ENCODE measurements at regions not wholly inside any gene's neighbourhood (a gene's known extent, or its start where the extent isn't known, plus 50 kb on each side); places are given as distances from the start of the nearest gene placed in this dataset.

DNA sequence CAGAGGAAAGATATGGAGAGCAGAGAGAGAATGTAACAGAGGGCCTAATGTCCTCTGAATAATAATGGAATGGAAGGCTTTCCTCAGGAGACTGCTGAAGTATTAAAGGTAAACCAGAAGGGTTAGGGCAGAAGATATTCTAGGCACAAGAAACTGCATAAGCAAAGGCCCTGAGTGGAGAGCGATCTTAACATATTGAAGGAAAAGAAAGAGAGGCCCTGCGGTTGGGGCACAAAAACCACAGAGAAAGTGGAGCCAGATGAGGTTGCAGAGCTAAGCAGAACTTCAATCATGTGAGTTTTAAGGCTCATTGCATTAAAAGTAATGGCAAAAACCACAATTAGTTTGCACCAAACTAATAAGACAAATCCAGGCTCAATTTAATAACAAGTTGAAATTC lies 115.8 kb upstream of the VSTM2A start:
- TF ChIP-seq CBFB (IDR thresholded peaks at IDR 0.05; ENCODE audit: low read depth), result no peak
- no peak for TF ChIP-seq IRF5 (IDR thresholded peaks at IDR 0.05; ENCODE audit: borderline replicate concordance)
- no peak for TF ChIP-seq POLR2AphosphoS5 (IDR thresholded peaks at IDR 0.05; ENCODE audit: low read length)
- no peak for TF ChIP-seq ELK1 (IDR thresholded peaks at IDR 0.05; ENCODE audit: low read depth, low read length)
- no peak for TF ChIP-seq CTCF (IDR thresholded peaks at IDR 0.05 in 2 of 3, conservative IDR thresholded peaks at IDR 0.05 in 1 of 3; ENCODE audit: control insufficient read depth in 2 of 3, extremely low read depth in 1 of 3, insufficient read depth in 1 of 3, low read depth in 3 of 3, low read length in 3 of 3)
- TF ChIP-seq ZBTB11 (CRISPR knock-in tag; IDR thresholded peaks at IDR 0.05), result no peak
- TF ChIP-seq, protein P1, sequence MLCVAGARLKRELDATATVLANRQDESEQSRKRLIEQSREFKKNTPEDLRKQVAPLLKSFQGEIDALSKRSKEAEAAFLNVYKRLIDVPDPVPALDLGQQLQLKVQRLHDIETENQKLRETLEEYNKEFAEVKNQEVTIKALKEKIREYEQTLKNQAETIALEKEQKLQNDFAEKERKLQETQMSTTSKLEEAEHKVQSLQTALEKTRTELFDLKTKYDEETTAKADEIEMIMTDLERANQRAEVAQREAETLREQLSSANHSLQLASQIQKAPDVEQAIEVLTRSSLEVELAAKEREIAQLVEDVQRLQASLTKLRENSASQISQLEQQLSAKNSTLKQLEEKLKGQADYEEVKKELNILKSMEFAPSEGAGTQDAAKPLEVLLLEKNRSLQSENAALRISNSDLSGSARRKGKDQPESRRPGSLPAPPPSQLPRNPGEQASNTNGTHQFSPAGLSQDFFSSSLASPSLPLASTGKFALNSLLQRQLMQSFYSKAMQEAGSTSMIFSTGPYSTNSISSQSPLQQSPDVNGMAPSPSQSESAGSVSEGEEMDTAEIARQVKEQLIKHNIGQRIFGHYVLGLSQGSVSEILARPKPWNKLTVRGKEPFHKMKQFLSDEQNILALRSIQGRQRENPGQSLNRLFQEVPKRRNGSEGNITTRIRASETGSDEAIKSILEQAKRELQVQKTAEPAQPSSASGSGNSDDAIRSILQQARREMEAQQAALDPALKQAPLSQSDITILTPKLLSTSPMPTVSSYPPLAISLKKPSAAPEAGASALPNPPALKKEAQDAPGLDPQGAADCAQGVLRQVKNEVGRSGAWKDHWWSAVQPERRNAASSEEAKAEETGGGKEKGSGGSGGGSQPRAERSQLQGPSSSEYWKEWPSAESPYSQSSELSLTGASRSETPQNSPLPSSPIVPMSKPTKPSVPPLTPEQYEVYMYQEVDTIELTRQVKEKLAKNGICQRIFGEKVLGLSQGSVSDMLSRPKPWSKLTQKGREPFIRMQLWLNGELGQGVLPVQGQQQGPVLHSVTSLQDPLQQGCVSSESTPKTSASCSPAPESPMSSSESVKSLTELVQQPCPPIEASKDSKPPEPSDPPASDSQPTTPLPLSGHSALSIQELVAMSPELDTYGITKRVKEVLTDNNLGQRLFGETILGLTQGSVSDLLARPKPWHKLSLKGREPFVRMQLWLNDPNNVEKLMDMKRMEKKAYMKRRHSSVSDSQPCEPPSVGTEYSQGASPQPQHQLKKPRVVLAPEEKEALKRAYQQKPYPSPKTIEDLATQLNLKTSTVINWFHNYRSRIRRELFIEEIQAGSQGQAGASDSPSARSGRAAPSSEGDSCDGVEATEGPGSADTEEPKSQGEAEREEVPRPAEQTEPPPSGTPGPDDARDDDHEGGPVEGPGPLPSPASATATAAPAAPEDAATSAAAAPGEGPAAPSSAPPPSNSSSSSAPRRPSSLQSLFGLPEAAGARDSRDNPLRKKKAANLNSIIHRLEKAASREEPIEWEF (IDR thresholded peaks at IDR 0.05; ENCODE audit: insufficient replicate concordance, low read depth, low read length), result no peak
- no peak for TF ChIP-seq RAD21 (IDR thresholded peaks at IDR 0.05; ENCODE audit: insufficient read depth, low read depth, low read length)

Data from GM12878 (cell line).